ENCODE measurements at regions not wholly inside any gene's neighbourhood (a gene's known extent, or its start where the extent isn't known, plus 50 kb on each side); places are given as distances from the start of the nearest gene placed in this dataset.

DNA sequence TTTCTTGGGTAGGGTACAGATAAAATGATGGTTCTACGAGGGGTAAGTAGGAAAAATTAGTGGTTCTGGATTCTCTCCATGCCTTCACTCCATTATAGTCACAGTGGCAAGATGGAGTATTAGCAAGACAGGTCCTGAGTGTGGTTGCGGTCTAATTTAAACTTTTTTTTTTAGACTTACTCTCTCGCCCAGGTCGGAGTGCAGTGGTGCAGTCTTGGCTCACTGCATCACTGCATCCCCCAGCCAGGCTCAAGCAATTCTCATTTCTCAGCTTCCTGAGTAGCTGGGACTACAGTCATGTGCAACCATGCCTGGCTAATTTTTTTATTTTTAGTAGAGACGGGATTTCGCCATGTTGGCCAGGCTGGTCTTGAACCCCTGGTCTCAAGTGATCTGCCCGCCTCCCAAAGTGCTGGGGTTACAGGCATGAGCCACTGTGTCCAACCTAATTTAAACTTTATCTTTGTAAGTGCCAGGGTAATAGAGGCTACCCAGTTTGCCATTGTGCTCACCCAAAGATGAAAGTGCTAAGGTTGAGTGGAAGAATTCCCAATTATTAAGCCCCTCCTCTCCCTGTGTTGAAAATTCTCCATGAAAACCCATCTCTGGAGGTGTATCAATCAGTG lies 135.6 kb downstream of the TM9SF2 start:
- DNase-seq (ENCODE audit: low spot score) = no peak

DNA sequence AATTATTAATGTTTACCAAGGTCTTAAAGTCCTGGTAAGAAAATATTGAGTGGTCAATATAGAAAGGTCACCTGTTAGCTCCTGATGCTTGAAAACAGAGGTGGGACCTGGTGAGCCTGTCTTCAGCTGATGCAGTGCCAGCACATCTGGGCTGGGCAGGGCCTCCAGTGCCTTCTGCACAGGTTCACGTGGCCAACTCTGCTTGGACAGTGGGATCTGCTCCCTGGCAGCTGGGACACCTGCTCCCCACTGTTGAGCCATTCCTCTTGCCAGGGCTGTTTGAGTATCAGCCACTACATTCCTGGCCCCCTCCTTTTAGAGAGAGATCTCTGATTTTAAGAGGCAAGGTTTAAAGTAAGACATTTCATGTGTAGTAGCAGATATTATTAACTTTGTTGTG lies 135.0 kb downstream of the TM9SF2 start:
- no peak for DNase-seq (ENCODE audit: low spot score)

DNA sequence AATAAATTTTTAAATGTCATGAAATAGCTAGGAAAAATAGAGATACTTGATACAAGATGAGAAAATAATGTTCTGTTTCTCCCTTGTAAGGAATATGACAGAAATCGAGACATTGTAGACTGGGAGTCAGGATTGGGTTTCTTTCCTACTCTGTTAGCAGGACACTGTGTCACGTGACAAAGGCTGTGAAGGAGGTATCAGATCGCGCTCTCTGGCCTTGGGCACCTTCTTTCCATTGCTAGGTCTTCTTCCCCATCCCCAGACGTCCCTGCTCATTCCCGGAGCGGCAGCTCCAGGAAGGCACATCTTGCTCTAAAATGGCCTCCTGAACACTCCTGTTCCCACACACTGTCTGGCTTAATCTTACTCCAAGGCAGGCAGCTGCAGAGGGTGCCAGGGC lies 133.4 kb downstream of the TM9SF2 start:
- DNase-seq (ENCODE audit: low spot score) = no peak

DNA sequence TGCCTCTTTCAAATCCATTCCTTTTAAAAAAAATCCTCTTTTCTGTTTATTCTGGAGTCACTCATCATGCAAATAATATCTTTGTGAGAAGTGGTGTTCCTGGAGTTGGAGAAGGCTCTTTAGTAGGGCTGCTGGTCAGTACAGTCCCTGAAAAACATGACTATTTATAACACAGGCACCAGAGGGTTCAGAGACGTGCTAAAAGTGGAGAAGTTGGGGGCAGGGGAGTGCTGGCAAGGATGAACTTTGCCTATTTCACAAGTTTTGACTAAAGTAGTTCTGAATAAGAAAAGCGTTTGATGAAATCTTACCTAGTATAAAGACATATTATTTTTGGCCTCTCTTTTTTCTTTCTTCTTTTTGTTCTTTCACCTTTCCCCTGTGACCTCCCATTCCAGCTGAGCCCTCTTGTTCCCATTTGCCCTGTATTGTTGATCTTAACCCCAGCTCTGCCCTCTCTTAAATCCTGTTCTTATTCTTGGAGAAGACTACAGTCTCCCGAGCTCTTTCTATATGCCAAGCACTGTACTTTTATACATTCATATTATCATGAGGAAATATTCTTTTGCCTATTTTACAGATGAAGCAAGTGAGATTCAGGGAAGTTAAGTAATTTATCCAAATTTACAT lies 129.1 kb downstream of the TM9SF2 start:
- no peak for DNase-seq (ENCODE audit: low spot score)

DNA sequence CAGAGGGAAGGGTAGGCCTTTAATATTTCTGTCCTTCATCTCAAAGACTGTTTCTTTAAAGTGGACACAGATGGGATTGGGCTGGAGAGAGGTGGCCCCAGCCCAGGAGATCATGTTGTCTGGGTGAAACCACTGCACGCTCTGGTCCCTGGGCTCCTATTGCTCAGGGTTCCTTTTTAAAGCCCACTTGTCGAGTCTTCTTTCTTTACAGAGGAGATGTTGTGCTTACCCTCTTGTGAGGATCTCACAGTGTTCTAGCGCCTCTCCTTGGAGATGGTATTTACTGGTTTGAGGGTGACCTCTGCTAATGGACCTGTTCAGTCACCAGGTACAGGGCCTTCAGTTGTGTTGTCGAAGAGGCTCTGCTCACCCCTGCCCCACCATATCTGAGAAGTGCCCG lies 128.4 kb downstream of the TM9SF2 start:
- DNase-seq (ENCODE audit: low spot score) = no peak

DNA sequence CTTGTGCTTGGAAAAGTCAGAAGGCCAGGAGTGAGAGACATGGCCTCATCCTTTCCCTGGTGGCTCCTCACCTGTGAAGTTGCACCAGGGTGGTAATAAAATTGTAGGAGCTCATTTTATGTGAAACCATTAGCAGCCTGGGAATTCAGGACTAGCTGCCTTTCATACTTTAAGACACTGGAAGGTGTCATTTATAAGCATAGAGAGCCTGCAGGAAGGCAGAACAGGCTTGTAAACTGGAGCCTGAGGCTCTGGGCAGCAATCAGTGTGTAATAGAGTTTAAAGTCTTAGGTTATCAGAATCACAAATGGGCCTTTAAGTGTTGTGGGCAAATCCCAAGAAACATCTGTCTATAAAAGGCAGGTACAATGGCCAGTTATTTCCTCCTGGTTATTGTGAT lies 127.2 kb downstream of the TM9SF2 start:
- DNase-seq (ENCODE audit: low spot score) = no peak

DNA sequence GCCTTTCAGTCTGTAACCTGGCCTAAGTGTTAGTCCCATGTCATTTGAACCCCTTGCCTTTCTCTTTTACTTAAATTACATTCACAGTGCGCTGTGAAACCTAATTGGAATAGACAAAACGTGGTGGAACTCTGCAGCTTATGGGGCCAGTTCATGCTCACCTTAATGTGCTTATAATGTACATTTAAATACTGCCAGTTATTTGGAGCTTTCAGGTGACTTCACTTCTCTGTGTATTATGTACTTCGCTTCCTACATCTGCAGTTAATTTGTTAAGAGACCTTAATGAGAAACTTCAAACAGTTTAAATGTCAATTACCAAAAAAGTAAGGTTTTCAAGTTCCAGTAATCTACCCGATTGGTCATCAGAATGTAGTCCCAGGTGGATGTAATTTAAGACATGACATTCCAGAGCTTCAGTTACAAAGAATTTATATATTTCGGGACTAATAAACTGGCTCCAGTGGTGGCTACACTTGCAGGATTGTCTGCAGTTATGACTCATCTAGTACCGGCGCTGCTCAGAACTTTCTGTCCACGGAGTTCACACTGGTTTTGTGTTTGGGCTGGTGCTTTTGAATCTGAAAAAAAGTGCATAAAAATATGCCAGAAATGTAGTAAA lies 125.3 kb downstream of the TM9SF2 start:
- no peak for DNase-seq (ENCODE audit: low spot score)

DNA sequence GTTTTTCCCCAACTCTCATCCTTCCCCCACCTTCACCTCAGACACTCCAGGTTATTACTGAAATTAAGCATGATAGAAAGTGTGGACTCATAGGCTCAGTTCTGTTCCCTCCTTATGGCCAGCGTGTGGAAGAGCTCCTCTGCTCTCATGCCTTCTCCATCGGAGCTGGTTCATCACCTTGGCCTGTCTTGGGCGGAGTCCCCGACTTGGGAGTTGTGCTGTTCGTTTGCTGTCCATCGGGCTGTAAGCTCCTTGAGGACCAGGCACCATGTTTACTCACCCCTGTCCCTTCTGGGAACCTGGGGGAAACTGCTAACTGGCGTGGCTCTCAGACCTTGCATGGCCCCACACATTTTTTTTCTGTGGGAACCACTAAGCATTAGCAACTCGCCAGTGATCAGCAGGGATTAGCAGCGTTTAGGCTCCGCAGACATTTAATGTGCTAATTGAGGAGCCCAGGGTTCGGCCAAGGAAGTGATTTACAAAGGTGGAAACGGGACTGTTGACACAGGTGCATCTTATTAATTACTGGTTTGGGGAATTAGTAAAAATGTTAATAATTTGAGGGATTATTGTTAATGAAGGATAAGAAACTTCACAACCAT lies 123.8 kb downstream of the TM9SF2 start:
- DNase-seq (ENCODE audit: low spot score) = no peak

DNA sequence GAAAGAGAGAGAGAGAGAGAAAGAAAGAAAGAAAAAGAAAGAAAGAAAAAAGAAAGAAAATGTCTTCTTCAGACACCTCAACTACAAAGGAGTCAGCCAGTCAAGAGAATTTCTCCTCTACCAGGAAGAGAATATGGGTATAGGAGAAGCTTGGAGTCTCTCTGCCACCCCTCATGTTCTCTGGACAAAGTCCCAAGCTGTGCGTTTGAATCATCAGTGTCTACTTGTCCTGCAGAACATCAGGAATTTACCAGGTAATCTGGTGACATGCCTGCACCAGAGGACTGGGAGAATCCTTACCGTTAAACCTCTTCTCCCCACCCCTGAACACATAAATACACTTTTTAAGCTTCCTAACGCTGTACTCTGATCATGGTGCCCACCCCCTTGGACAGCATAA lies 119.5 kb downstream of the TM9SF2 start:
- DNase-seq (ENCODE audit: low spot score) = no peak

DNA sequence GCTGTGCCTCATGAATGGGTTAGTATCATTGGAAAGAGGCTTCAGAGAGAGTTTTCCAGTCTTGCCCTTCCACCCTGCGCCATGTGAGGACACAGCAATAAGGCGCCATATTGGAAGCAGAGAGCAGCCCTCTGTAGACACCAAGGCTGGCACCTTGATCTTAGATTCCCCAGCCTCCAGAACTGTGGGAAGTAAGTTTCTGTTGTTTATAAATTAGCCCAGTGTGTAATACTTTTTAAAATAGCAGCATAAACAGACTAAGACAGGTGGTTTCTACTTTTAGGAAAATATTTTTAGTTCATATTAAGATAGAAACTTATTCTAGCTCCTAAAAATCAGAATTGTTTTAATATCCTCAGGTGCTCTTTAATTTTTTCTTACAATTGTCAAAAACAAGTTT lies 117.9 kb downstream of the TM9SF2 start:
- DNase-seq (ENCODE audit: low spot score) = no peak

DNA sequence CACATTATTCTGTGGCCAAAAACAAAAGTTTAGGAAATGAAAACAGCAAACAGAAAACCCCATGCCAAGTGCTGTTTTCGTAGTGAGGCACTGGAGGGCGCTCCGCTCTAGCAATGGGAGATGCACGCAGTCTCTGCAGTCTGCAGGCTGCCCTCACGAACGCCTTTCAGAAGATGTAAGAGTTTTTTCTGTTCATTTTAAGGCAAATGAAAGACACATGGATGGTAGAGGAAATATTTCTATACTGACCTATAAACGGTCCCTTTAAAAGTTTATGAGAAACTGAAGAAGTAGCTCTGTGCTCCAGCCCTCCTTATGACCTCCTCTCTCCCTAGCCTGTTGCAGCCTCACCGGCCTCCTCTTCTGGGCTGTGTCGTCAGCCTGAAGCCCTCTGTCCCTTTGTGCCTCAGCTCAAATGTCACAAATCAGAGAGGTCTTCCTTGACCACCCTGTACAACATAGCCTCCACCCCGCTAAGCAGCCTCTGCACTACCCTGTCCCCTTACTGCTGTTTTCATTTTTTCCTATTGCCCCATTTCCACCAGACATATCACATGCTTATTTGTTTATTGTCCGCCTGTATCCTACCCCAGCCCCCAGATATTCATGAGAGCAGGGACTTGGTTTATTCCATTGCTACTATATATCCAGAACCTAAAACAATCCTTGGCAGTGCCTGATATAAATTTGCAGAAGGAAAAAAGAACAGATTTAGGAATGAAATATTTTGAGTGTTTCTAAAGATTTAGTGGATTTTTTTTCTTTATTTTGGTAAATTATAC lies 116.4 kb downstream of the TM9SF2 start:
- DNase-seq (ENCODE audit: low spot score) = peak; percentile 14

DNA sequence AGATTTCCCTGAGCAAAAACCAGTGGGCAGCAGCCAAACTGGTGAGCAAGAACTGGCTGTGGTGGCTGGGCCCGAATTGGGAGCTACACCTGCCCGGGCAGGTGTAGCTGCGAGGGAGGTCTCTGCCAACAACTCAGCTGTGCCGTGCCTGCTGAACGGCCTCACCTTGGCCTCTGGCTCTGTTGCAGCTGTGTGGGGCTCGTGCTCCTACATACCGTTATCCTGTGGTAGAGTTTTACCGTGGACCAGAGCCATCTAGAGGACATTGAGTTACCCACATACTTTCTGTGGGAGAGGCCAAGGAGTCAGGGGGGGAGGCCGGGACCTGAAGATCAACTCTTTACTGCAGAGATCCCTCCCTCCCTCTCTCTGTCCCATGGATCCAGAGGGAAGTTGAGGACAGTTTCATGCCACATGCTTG lies 113.2 kb downstream of the TM9SF2 start:
- no peak for DNase-seq (ENCODE audit: low spot score)

Measured in activated CD4-positive, alpha-beta T cell treated with anti-CD3 and anti-CD28 coated beads, Interleukin-2, Interleukin-4, amounts not matched to agents 100 ng/mL and 50 ng/mL, durations not matched to agents 16 hours and 8 hours (primary cell).